ENCODE measurements at regions not wholly inside any gene's neighbourhood (a gene's known extent, or its start where the extent isn't known, plus 50 kb on each side); places are given as distances from the start of the nearest gene placed in this dataset.
A peak's percentile ranks its signal among the peaks of the same experiment; 100 is the strongest.
"Not testable (repeated sequence)": the region's sequence is repeated elsewhere in the genome, so short reads cannot be mapped to it uniquely, and the experiment has no call there.

DNA sequence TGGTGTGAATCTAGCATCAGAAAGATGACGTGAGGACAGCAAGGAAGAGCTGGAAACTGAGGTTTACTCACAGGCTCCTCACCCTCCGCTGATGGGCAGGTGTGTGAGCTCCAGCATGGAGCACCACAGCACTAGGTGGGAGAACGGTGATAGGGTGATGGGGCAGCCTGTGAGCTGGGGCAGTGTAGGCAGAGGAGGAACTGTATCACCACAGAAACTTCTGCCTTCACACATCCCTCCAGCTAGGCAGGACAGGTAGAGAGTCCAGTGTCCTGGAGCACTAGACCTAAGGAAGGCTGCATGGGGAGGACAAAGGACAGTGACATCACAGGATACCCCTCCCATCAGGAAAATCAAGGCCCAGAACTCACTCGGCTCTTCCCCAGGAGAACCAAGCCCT, 241.8 kb upstream of the PRSS58 start:
- Histone ChIP-seq H3K4me1 (ENCODE audit: insufficient read depth, insufficient read length) (no peaks in the 10 kb centered on the region), H3K27me3 (ENCODE audit: insufficient read depth, insufficient read length) (peaks cover 6% of the 10 kb centered on the region), H3K9ac (ENCODE audit: insufficient read length, low read depth) (no peak overlapping the region), H3K4me3 (ENCODE audit: insufficient read length, low read depth) (no peak overlapping the region), H3K9me3 (ENCODE audit: insufficient read depth, low read length) (no peaks in the 10 kb centered on the region), H3K36me3 (ENCODE audit: insufficient read depth, insufficient read length, low read length) (no peaks in the 10 kb centered on the region)
- TF ChIP-seq YY1 (IDR thresholded peaks at IDR 0.05; ENCODE audit: insufficient read depth, insufficient read length), result no peak
- no peak for TF ChIP-seq SUZ12 (IDR thresholded peaks at IDR 0.05; ENCODE audit: extremely low read depth, insufficient read depth, insufficient read length)
- no peak for TF ChIP-seq ZNF274 (IDR thresholded peaks at IDR 0.05; ENCODE audit: low read depth, low read length)
- no peak for DNase-seq (ENCODE audit: low read depth, low spot score)

DNA sequence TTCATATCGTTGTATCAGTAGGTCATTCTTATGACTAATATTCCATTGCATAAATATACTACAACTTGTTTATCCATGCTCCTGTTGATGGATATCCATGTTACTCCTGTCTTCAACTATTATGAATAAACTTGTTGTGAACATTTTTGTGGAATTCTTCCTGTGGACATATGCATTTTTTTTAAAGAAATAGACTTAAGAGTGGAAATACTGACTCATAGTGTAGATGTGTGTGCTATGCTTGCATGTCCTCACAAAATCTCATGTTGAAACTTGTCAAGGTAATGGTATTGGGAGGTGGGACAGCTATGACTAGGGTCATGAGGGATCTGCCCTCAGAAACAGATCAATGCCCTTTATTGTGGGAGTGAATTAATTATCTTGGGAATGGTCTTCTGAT, 240.5 kb upstream of the PRSS58 start:
- no peaks in the 10 kb centered on the region for H3K36me3 ChIP-seq (ENCODE audit: insufficient read depth, insufficient read length, low read length)
- no peak overlapping the region for H3K4me3 ChIP-seq (ENCODE audit: insufficient read length, low read depth)
- H3K27me3 ChIP-seq (ENCODE audit: insufficient read depth, insufficient read length), result peaks cover 6% of the 10 kb centered on the region
- no peak for TF ChIP-seq ZNF274 (IDR thresholded peaks at IDR 0.05; ENCODE audit: low read depth, low read length)
- TF ChIP-seq SUZ12 (IDR thresholded peaks at IDR 0.05; ENCODE audit: extremely low read depth, insufficient read depth, insufficient read length), result no peak
- no peak for TF ChIP-seq YY1 (IDR thresholded peaks at IDR 0.05; ENCODE audit: insufficient read depth, insufficient read length)
- H3K9me3 ChIP-seq (ENCODE audit: insufficient read depth, low read length), result no peaks in the 10 kb centered on the region
- H3K9ac ChIP-seq (ENCODE audit: insufficient read length, low read depth), result no peak overlapping the region
- H3K4me1 ChIP-seq (ENCODE audit: insufficient read depth, insufficient read length), result no peaks in the 10 kb centered on the region
- no peak for DNase-seq (ENCODE audit: low read depth, low spot score)

DNA sequence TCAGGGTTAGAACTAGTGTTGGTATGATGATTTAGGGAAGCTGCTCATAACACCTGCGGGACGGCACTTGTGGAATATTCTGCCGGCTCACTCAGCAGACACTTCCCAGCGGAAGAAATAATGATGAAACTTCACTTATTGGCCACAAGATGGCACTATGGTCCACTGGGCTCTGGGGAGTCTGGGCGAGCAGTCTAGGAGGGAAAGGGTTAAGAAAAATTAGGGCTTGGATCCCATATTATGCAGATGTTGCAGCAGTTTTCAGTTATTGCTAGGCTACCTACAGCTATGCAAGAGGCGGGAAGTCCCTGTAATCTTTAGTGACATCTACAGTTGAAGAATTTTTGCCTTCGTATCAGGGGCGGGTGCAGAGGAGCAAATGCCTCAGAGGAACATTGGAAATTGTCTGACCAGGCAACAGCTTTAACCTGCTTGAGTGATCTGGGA, 238.7 kb upstream of the PRSS58 start:
- H3K27me3 ChIP-seq (ENCODE audit: insufficient read depth, insufficient read length), result peaks cover 6% of the 10 kb centered on the region
- DNase-seq (ENCODE audit: low read depth, low spot score), result peak; percentile 18
- TF ChIP-seq YY1 (IDR thresholded peaks at IDR 0.05; ENCODE audit: insufficient read depth, insufficient read length), result no peak
- TF ChIP-seq SUZ12 (IDR thresholded peaks at IDR 0.05; ENCODE audit: extremely low read depth, insufficient read depth, insufficient read length), result no peak
- no peak for TF ChIP-seq ZNF274 (IDR thresholded peaks at IDR 0.05; ENCODE audit: low read depth, low read length)
- H3K36me3 ChIP-seq (ENCODE audit: insufficient read depth, insufficient read length, low read length), result no peaks in the 10 kb centered on the region
- no peaks in the 10 kb centered on the region for H3K4me1 ChIP-seq (ENCODE audit: insufficient read depth, insufficient read length)
- H3K4me3 ChIP-seq (ENCODE audit: insufficient read length, low read depth), result no peak overlapping the region
- no peaks in the 10 kb centered on the region for H3K9me3 ChIP-seq (ENCODE audit: insufficient read depth, low read length)
- H3K9ac ChIP-seq (ENCODE audit: insufficient read length, low read depth), result no peak overlapping the region

DNA sequence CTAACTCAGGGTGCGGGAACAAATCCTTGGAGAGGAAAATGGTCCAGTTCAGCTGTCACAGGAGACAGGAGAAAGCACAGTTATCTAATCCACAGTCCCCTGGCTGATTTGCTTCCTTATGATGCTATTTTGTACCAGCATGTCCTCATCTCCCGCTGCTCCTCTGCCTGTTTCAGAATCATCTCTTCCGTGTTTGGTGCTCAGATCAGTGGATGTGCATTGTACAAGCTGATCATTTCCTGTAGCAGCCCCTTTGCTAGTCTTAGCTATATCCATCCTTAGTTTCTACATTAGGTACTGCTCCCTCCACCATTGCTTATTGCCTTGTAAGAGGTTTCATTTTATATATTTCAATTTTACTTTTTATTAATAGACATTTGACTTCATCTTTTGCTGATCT, 238.0 kb upstream of the PRSS58 start:
- not testable (repeated sequence) for H3K4me1 ChIP-seq (ENCODE audit: insufficient read depth, insufficient read length)

DNA sequence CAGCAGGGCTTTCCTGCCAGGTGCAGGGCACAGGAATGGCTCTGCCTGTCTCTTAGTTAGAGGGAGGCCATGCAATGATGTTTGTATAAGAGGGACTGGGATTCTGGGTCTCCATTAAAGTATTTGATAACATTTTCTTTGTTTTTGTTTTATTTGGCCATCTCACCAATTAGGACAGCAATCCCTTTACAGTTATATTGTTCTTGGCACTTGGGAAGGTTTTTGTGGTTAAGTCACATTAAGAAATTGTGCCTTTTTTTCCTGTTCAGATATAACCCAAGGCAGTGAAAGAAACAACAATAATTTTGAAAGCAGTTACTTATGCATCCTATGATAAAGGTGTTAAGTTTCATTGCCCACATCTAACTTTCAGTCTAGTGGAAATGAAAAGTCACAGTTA, 237.4 kb upstream of the PRSS58 start:
- H3K4me1 ChIP-seq (ENCODE audit: insufficient read depth, insufficient read length); DNase-seq (ENCODE audit: low read depth, low spot score); H3K36me3 ChIP-seq (ENCODE audit: insufficient read depth, insufficient read length, low read length); H3K9me3 ChIP-seq (ENCODE audit: insufficient read depth, low read length); H3K27me3 ChIP-seq (ENCODE audit: insufficient read depth, insufficient read length); H3K9ac ChIP-seq (ENCODE audit: insufficient read length, low read depth); H3K4me3 ChIP-seq (ENCODE audit: insufficient read length, low read depth): not testable (repeated sequence)

More for the DNA sequence above, 238.0 kb upstream of the PRSS58 start:
- H3K4me3 ChIP-seq (ENCODE audit: insufficient read length, low read depth); H3K9me3 ChIP-seq (ENCODE audit: insufficient read depth, low read length); H3K27me3 ChIP-seq (ENCODE audit: insufficient read depth, insufficient read length); DNase-seq (ENCODE audit: low read depth, low spot score); H3K9ac ChIP-seq (ENCODE audit: insufficient read length, low read depth); H3K36me3 ChIP-seq (ENCODE audit: insufficient read depth, insufficient read length, low read length): not testable (repeated sequence)

DNA sequence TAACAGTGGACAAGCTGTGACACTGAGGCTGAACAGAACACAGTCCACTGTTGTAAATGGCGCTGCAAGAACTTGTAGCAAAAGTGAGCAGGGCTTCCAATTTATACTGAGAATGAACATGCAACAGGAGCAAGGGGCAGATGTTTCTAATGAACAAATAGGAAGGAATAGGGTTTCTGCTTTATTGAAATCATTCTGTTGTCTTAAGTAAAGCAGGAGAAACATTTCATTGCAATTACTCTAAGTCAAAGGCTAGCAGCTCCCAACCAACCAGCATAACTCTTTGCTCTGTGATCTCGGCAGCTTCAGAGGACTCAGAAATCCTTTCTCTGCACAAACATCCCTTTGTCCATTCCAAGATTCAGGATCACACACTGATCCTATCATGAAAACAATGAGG, 236.2 kb upstream of the PRSS58 start:
- DNase-seq (ENCODE audit: low read depth, low spot score), result no peak
- peaks cover 6% of the 10 kb centered on the region for H3K27me3 ChIP-seq (ENCODE audit: insufficient read depth, insufficient read length)
- no peaks in the 10 kb centered on the region for H3K4me1 ChIP-seq (ENCODE audit: insufficient read depth, insufficient read length)
- TF ChIP-seq YY1 (IDR thresholded peaks at IDR 0.05; ENCODE audit: insufficient read depth, insufficient read length), result no peak
- no peak for TF ChIP-seq ZNF274 (IDR thresholded peaks at IDR 0.05; ENCODE audit: low read depth, low read length)
- no peak for TF ChIP-seq SUZ12 (IDR thresholded peaks at IDR 0.05; ENCODE audit: extremely low read depth, insufficient read depth, insufficient read length)
- no peaks in the 10 kb centered on the region for H3K9me3 ChIP-seq (ENCODE audit: insufficient read depth, low read length)
- no peak overlapping the region for H3K4me3 ChIP-seq (ENCODE audit: insufficient read length, low read depth)
- H3K9ac ChIP-seq (ENCODE audit: insufficient read length, low read depth), result no peak overlapping the region
- no peaks in the 10 kb centered on the region for H3K36me3 ChIP-seq (ENCODE audit: insufficient read depth, insufficient read length, low read length)

DNA sequence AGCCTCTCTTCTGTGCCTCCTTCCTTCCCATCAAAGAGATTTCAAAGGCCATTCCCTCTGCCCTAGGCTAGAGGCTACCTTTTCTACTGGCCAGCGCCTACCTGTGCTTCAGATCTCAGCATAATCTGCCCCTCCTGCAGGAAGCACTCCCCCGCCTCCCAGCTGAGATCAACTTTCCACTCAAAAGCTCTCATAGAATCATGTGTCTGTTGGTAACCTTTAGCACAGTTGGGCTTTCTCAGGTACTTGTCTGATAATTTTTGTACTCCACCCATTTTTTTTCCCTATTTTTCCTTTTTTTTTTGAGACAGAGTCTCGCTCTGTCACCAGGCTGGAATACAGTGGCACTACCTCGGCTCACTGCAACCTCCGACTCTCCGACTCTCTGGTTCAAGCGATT, 231.0 kb upstream of the PRSS58 start:
- DNase-seq (ENCODE audit: low read depth, low spot score), result no peak
- TF ChIP-seq YY1 (IDR thresholded peaks at IDR 0.05; ENCODE audit: insufficient read depth, insufficient read length) (no peak), SUZ12 (IDR thresholded peaks at IDR 0.05; ENCODE audit: extremely low read depth, insufficient read depth, insufficient read length) (no peak), ZNF274 (IDR thresholded peaks at IDR 0.05; ENCODE audit: low read depth, low read length) (no peak)
- H3K4me1 ChIP-seq (ENCODE audit: insufficient read depth, insufficient read length), result no peaks in the 10 kb centered on the region

DNA sequence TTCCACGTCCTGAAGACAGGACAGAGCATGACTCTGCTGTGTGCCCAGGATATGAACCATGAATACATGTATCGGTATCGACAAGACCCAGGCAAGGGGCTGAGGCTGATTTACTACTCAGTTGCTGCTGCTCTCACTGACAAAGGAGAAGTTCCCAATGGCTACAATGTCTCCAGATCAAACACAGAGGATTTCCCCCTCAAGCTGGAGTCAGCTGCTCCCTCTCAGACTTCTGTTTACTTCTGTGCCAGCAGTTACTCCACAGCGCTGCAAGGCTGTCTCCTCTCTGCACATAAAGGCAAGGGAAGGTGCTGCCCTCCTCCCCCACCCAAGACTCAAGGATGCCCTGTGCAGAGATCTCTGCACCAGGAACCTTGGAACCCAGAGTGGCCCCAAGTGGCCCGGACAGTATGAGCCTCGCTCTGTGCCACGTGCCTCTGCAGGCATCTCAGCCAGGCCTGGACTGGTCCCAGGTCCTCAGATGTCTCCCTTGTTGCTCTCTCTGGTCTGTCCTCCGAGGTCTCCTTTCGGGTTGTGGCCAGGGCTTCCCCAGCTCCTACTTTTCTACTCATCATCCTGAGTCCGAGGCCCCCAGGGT, 230.3 kb upstream of the PRSS58 start:
- Histone ChIP-seq H3K4me3 (ENCODE audit: insufficient read length, low read depth) (no peak overlapping the region), H3K9ac (ENCODE audit: insufficient read length, low read depth) (no peak overlapping the region), H3K36me3 (ENCODE audit: insufficient read depth, insufficient read length, low read length) (no peaks in the 10 kb centered on the region), H3K27me3 (ENCODE audit: insufficient read depth, insufficient read length) (no peaks in the 10 kb centered on the region), H3K9me3 (ENCODE audit: insufficient read depth, low read length) (no peaks in the 10 kb centered on the region), H3K4me1 (ENCODE audit: insufficient read depth, insufficient read length) (no peaks in the 10 kb centered on the region)
- DNase-seq (ENCODE audit: low read depth, low spot score), result no peak
- TF ChIP-seq ZNF274 (IDR thresholded peaks at IDR 0.05; ENCODE audit: low read depth, low read length), result no peak
- TF ChIP-seq SUZ12 (IDR thresholded peaks at IDR 0.05; ENCODE audit: extremely low read depth, insufficient read depth, insufficient read length), result no peak
- TF ChIP-seq YY1 (IDR thresholded peaks at IDR 0.05; ENCODE audit: insufficient read depth, insufficient read length), result no peak

More for the DNA sequence above, 231.0 kb upstream of the PRSS58 start:
- H3K9ac ChIP-seq (ENCODE audit: insufficient read length, low read depth), result no peak overlapping the region
- no peaks in the 10 kb centered on the region for H3K36me3 ChIP-seq (ENCODE audit: insufficient read depth, insufficient read length, low read length)
- H3K27me3 ChIP-seq (ENCODE audit: insufficient read depth, insufficient read length), result no peaks in the 10 kb centered on the region
- no peaks in the 10 kb centered on the region for H3K9me3 ChIP-seq (ENCODE audit: insufficient read depth, low read length)
- H3K4me3 ChIP-seq (ENCODE audit: insufficient read length, low read depth), result no peak overlapping the region

DNA sequence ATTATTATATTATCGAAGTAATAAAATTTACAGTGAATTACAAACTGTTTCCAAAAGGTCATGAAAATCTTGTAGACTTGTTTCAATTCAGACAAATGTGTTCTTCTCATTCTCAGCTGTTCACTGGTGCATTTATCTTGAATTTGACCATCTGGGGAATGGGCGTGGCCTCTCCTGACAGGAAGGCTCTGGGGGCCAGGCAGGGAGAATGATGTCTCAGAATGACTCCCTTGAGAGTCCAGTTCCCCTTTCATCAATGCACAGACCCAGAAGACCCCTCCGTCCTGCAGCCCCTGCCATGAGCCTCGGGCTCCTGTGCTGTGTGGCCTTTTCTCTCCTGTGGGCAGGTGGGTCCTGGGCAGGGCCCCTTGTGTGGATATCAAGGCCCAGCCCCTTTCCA, 229.7 kb upstream of the PRSS58 start:
- H3K4me1 ChIP-seq (ENCODE audit: insufficient read depth, insufficient read length); DNase-seq (ENCODE audit: low read depth, low spot score): not testable (repeated sequence)

More for the DNA sequence above, 229.7 kb upstream of the PRSS58 start:
- H3K27me3 ChIP-seq (ENCODE audit: insufficient read depth, insufficient read length); H3K36me3 ChIP-seq (ENCODE audit: insufficient read depth, insufficient read length, low read length); H3K9ac ChIP-seq (ENCODE audit: insufficient read length, low read depth); H3K9me3 ChIP-seq (ENCODE audit: insufficient read depth, low read length); H3K4me3 ChIP-seq (ENCODE audit: insufficient read length, low read depth): not testable (repeated sequence)
